ENCODE measurements at regions not wholly inside any gene's neighbourhood (a gene's known extent, or its start where the extent isn't known, plus 50 kb on each side); places are given as distances from the start of the nearest gene placed in this dataset.
"Not testable (repeated sequence)": the region's sequence is repeated elsewhere in the genome, so short reads cannot be mapped to it uniquely, and the experiment has no call there.

DNA sequence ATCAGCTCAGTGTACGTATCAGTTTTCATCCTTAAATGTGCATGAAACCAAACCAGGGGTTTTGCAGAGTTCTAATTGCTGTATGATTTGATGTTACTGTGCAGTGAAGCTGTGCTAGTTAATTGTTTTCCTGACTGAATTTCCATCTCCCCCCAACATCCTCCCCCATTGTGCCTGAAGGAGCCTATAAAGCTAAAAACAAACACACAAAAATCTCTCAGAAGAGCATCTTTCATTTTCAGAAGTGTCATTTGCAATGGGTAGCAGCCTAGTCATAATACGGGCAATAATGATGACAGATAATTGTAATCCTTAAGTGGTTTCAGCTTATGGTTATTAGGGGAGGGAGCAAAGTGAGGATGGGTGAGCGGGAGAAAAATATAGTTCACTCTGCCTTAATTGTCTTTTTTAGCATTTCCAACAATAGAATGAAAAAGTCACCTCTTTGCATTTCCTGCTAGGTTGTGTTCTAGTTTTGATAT lies 207.9 kb upstream of the TBL1XR1 start:
- DNase-seq, result no peak

DNA sequence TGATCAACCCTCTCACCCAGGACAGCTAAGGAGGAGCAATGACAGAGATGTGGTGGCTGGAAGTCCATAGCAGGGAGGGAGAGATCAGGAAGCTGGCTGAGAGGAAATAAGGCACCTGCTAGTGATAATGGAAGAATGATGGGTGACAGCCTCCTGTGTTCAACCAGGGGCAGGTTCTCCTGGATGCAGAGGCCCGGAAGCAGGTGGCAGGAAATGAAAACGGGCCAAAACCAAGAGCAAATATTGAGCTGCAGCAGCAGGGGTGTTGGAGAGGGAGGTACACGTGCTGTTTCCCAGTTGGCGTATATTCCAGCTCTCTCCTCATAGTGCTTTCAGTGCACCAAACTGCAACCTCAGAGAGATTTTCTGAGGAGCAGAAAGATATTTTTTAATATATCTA lies 213.4 kb upstream of the TBL1XR1 start:
- DNase-seq, result no peak

DNA sequence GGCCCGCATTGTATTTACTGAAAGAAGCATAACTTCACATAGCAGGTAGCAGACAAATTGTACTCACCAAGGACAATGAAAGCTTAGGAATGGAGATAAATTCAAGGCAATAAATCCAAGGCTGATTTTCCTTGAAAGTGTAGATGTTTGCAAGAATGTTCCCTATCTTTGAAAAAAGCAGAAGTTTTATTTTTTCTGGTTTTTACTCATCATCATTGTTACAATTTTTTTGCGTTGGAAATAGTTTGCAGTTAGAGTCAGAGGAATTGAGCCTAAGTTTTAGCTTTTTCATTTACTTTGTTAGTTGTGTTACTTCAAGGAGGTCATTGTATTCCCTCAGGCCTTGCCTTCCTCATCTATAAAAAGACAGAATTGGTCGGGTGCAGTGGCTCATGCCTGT lies 213.9 kb upstream of the TBL1XR1 start:
- DNase-seq, result no peak

DNA sequence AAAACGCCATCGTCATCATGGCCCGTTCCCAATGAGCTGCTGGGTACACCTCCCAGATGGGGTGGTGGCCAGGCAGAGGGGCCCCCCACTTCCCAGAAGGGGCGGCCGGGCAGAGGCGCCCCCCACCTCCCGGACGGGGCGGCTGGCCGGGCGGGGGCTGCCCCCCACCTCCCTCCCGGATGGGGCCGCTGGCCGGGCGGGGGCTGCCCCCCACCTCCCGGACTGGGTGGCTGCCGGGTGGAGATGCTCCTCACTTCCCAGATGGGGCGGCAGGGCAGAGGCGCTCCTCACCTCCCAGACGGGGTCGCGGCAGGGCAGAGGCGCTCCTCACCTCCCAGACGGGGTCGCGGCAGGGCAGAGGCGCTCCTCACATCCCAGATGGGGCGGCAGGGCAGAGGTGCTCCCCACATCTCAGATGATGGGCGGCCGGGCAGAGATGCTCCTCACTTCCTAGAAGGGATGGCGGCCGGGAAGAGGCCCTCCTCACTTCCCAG lies 215.4 kb upstream of the TBL1XR1 start:
- not testable (repeated sequence) for DNase-seq

DNA sequence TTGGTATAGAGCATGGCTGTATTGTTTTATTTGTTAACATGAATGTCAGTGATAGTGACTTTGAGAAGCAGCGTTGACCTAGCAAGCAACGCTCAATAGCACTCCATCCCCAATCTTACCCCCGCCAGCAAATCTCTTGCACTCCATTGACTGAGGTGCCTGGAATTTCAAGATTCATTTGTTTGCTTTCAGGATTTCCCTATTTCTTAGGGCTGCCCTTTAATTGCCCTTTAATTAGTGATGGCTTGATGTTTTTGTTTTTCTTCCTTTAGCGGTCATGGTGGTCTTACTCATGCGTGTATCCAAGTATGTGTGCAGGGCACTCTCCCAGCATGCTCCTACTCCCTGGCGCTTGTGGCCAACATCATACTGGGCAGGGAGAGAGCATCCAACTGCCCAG lies 216.8 kb upstream of the TBL1XR1 start:
- DNase-seq, result no peak

DNA sequence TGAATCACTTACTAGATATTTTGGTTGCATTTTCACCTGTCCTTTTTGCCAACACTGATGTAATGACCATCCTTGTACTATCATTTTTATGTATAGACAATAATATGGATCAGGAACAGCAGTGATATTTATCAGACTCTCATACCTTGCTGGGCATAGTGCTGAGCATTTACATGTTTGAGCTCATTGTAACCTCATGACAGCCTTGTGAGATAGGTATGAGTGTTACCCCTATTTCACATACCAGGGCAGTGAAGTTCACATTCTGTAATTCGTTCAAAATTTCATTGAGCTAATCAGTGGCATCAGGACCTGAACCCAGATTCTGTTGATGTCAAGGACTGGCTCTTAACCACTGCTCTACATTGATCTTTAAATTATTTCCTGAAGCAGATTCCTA lies 221.5 kb upstream of the TBL1XR1 start:
- DNase-seq, result no peak

DNA sequence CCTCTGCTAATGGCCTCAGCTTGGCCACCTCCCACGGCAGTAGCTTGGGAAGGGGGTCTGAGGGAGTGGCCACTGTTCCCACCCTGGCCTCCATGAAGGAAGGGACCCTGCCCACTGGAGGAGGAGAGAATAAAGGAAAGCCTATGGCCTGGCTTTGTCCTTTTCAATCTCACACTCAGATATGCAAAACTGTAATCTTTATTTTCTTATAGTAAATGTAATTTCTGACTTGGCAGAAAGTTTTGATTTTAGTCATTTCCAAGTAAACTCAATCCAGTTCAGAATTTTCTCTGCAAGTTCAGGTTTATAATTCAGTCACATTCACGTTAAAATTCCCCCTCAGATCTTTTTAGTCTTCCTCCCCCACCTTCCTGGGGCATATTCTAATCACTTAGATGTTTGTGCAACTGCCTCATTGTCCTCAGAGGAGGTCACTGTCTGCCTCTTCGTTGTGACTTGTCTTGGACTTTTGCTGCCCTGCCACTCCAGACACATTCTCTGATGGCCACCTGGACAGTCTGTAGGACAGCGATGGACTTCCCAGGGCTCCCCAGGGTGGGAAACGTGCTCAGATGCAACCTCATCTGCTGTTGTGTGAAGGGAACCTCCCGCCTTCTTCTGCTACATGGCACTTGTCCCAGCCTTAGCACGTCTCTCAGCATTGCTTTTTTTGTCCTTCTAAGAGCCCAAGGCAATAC lies 222.8 kb upstream of the TBL1XR1 start:
- no peak for DNase-seq

DNA sequence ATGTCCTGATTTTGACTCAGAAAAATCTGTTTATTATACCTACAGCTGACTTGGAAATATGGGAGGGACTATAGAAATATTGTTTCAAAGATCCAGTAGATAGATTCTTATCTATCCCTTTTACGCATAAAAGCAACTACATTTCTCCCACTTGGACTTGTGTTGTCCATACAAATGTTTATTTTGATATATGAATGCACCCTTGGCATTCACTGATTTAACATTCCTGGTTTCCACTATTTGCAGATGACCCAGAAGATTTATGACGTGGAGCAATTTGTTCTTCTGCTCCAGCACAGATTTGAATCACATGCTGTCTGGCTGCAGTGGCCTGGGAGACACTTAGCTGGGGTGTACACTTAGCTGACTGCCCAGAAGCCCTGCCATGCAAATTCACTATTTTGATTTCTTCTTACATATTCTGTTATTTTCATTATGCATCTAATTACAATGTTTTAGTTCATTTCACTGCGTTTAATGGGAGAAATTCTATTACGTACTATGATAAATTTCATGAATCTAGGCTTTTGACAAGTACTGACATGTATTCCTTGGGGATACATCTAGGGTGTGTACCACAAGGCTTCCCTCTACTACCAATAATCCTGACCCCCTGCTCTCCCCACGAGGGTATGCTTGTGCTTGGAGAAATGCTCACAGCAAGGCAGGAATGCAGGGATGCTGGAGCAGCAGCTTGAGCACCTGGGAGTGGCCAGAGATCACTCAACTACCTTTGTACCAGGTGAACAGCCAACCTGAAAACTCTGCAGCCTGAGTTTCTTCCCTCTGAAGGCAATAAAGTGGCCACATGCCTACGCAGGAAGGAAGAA lies 223.6 kb upstream of the TBL1XR1 start:
- DNase-seq, result peak; percentile 43

DNA sequence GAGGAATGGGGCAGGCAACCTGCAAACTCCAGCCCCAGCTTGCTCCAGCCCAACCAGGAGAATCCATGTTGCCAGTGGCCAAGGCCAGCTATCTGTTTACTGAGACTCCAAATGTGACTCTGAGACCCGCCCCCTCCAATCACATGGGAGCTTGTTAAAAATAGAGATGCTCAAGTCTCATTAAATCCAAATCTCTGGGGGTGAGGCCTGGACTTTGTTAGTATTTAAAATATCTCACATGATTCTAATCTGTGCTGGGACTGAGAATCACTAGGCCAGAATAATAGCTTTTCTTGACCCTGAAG lies 224.2 kb upstream of the TBL1XR1 start:
- no peak for DNase-seq

DNA sequence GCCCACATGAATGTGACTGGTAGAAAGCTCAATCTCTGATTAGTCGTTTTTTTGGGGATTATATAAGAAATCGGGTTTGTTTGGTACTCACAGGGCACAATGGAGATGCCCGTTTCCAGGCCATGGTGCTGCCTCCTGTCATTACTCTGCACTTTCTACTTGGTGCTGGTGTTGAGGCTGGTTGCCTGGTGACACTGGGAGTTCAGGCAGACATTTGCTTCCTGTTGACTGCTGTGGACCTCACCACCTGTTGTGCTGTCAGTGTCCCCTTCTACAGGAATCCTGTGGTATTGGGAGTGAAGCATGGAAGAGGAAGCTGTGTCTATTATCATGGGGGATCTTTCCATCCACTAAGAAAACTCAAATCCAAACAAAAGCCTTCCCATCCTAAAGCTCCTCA lies 227.2 kb upstream of the TBL1XR1 start:
- DNase-seq, result no peak

DNA sequence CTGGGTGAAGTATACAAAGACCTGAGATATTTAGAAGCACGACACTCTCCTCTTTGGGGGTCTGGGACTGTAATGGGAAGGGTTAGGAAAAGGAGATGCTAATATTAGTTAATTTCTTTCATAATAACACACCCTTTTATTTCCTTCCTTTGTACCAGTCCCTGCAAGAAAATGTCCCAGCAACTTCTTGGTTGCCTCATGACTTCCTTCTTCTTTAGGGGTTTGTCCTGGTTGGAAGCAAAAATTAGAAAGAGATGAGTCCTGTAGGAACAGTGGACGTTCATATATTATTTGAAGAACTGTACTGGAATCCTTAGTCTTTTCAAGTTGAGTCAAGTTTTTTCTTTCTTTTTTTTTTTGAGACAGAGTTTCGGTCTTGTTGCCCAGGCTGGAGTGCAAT lies 227.8 kb upstream of the TBL1XR1 start:
- DNase-seq, result no peak

DNA sequence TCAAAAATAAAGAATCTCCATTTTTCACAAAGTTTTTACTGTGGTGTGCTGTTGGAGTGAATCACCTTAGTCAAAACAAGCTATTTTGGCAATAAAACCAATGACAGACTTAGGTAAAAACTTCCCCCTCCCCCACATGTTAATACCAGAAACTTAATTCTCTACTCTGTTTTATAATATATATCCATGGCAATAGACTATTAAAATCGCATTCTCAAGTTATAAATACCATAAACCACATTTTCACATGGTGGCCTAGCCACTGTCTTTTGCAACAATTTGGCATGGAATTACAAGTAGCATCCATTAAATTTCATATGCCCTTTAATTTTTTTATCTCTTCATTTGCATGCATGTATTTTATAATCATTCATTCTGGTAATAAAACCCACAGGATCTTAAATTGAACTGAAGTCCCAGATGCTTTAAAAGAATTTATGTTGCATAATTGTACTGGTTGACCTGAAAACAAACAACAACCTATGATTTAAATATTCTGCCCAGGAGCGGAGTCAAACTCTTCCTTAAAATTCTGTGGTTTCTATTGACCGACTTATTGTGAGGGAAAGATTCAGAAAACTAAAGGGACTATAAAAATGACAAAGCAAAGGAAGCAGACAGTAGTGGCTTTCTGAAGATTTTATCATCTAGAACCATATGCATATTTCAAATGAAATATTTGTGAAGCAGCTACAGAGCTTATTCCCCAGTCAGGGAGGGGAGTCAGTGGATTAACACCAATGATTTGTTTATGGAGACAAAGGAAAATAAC lies 229.0 kb upstream of the TBL1XR1 start:
- DNase-seq, result no peak

DNA sequence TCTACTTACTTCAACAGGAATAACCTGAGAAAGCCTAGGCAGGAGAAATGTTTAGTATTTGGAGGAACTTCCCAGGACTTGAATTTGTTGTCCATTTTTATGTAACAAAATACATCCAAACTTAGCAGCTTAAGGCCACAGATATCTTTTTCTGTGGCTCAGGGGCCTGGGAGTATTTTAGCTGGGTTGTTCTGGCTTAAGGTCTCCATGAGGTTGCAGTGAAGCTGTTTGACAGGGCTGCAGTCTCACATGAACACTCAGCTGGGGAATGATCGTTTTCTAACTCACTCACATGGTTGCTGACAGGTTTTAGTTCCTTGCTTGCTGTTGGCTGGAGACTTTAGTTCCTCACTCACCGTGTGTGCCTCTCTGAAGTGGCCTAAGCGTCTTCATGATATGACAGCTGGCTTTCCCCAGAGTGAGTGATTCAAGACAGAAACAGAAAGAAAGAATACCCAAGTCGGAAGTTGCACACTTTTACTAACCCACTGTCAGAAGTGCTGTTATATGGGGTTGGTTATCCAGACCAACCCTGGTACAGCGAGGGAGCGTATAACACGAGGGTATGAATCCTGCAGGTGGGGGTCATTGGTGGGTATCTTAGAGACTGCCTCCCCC lies 229.7 kb upstream of the TBL1XR1 start:
- no peak for DNase-seq

DNA sequence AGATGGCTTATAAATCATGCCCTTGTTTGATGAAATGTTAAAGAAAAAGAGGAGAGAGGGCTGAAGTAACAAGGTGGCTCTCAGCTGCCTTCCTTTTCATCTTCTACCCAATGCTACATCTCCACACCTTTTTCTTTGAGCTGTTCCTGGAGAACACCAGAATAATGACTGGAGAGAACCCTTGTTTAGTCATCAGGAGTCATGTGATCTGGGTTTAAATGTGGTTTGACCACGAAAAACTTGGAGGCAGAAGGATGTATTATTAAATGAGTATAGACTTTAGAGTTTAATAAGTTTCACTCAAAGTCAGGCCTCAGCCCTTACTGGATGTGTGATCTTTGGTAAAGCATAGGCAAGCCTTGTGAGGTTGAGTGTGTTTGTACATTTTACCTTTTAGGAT lies 230.3 kb upstream of the TBL1XR1 start:
- peak; percentile 51 for DNase-seq

DNA sequence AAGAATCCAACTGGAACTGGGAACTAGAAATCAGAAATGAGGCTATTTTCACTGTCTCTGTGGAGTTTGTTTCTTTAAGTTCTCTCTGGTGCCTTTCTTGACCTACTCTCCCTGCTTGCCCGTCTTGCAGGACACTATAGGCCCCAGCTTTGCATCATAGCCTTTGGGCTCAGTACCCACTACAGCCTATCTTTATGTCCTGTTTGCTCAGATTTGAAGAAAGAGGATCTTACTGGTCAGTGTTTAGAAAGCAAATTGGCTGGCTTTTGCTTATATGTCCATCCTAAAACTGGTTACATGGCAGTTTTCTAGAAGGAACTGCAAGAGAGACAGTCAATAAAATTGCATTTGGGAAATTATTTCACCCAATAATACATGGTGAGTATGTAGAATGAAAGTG lies 231.8 kb upstream of the TBL1XR1 start:
- DNase-seq, result no peak

DNA sequence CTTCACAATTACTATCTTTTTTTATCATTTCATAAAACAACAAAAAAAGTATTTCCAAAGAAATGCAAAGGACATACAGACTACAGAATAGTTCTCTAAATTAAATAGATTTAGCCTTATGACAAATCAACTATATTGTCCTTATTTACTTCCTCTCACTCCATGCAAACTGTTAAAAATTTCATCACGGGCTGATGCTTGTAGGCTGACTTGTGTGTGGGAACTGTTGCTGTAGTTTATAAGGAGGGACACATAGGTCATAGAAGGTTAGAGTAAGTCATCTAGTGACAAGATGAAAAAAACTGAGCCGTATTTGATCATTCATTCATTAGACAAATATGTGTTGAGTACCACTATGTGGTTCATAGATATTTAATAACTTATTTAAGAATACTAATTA lies 232.5 kb upstream of the TBL1XR1 start:
- DNase-seq, result no peak

DNA sequence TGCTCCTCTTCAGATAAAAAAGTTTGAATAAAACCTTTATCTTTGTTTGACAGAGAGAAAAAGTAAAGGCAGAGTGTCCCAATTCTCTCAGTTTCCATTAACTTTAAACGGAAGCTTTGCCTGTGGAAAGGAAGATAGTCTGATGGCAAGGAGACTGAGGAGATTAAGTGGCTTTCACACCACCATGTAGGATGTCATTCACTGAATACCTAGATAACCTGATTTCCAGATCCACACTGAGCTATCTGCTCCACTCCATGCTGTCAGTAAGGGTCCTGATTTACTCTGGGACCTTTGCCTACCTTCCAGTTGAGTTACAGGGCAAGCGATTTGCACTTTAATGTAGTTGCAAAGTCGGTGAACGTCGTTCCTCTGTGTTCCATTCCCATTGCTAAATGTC lies 233.4 kb upstream of the TBL1XR1 start:
- no peak for DNase-seq

DNA sequence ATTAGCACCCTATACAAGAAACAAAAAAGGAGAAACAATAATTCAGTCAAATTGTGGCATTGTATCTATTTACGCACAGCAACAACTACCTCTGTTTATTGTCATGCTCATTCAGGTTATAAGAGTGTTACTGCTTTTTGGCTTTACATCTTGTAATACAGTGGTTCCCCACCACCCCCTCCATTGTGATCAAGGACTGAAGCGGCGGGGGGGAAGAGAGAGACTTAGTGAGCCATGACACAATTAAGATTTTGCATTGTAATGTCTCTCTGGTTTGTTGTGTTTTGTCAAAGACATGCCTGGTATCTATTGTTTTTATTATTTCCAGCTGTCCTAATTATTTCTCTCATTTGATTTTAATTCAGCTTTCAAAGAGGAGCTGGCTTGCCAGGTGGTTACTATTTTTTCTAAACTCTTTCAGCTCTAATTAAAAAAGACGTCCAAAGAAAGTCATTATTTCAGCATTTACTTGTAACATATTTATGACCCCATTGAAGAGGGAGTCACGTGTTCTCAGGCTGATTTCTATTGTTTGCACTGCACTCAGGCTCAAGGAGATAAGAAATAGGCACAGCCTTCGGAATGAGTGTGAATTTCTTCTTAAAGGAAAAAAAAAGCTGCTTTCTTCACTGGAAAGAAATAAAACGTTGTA lies 234.4 kb upstream of the TBL1XR1 start:
- no peak for DNase-seq

DNA sequence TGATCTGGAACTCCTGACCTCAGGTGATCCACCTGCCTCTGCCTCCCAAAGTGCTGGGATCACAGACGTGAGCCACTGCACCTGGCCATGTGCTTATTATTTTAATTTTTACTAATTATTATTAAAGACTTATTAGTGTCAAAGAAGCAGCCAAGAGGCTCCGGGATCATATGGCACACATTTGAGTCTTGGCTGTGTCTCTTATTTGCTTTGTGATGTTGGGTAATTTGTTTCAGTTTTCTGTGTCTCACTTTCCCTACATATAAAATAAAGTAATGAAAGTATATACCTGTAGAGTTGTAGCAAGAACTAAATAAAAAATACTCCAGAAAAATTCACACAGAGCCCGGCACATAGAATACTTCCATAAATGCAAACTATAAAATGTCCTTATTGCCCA lies 238.0 kb upstream of the TBL1XR1 start:
- no peak for DNase-seq

DNA sequence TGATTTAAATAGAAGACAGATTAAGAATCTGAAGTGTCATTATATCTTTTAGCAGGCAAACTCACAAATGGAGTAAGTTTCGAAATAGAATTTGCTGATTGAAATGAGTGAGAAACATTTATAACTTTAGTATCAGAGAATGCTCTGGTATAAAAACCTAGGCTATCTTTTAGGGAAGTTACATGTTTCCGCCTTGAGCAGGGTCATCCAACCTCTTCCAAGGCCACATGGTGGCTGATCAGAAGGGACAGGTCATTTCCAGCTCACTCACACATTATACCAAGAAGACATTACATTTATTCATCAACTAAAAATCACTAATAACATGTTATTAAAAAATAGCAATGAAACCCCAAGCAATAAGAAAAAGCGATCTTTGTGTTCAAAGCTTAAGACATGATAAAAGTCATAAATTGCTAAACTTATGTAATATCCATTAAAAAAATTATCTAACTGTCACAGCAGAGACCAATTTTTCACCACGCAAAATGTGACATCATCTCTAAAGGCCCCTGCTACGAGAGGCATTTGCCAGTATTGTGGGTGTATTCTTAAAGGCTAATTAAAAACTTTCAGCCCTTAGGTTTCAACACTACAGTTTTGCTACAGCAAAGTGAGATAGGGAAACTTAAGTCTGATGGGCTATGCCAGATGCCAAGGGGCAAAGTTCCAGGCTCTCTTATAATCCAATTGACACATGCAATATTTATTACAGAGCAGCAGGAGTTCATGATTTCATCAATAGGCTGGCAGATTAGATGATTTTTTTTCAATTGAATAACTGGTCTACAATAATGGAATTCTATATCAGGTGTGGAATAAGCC lies 240.4 kb upstream of the TBL1XR1 start:
- DNase-seq, result no peak

DNA sequence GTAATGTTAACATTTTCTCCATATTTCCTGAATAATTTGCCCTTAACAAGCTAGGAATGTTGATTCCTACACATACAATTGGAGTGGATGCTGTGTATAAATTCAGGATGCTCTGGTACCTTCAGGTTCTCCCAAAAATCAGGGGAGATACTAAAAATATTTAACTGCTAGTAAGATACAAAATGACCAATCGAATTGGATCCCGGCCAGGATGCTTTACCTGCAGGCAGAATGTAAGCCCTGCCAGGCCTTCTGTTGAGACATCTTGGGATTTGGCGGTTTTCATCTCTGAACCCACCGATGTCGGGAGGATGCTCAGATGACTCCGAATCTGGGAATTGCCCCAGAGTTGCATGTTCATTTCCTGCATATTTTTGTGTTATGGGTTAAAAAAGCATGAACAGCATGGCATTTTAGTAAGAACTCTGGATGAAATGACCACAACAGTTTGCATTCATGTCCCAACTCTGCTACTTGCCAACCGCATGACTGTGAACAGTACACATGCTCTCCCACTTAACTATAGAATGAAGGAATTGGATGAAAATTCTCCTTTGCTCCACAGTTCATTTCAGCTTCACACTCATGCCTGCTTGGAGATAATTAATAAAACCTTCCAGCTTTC lies 241.4 kb upstream of the TBL1XR1 start:
- DNase-seq, result no peak

Data from HCEC 1CT (cell line).